HEK293 (cell line): ENCODE measurements at regions not wholly inside any gene's neighbourhood (a gene's known extent, or its start where the extent isn't known, plus 50 kb on each side); places are given as distances from the start of the nearest gene placed in this dataset.

Experiments used
- CTCF ChIA-PET: fragments of 350-600 bp; formaldehyde crosslinking; extraction: SDS; loops from one replicate; lab custom pipeline; 2021; ENCODE audit warnings: antibody characterized with exemption; lab: Yijun Ruan, JAX
- POLR2A ChIA-PET: fragments of 300-600 bp; formaldehyde crosslinking; extraction: SDS; loops from one replicate; lab custom pipeline; 2020; ENCODE audit warnings: antibody characterized with exemption, inconsistent platforms; lab: Yijun Ruan, JAX
- H3K27ac ChIP-seq: fragments of 200-500 bp; sonication (Bioruptor generic); 2 replicates; pipeline ENCODE4 v1.5.1; 2014; ENCODE audit warnings: low read depth, low read length, control low read depth, inconsistent platforms; ENCODE audit errors: extremely low read depth
- H3K36me3 ChIP-seq, 2 experiments: fragments of 200-500 bp in 1 of 2; sonication (Bioruptor generic) in 1 of 2; 1 replicate in 1 of 2; 2 replicates in 1 of 2; pipeline ENCODE4 v1.5.1; 2014 to 2017; ENCODE audit warnings: inconsistent platforms in 2 of 2, low read length in 2 of 2; ENCODE audit not compliant: control insufficient read depth in 2 of 2, insufficient read depth in 1 of 2
- H3K4me1 ChIP-seq: fragments of 200-500 bp; sonication (Bioruptor generic); 2 replicates; pipeline ENCODE4 v1.5.1; 2014; ENCODE audit warnings: mild to moderate bottlenecking, low read length, inconsistent platforms; ENCODE audit not compliant: control insufficient read depth, insufficient read depth
- H3K4me3 ChIP-seq: 2 replicates; pipeline ENCODE4 v1.5.1; 2011; ENCODE audit warnings: low read depth, mild to moderate bottlenecking, control low read depth, low read length, moderate library complexity
- H3K9me3 ChIP-seq: fragments of 200-500 bp; sonication (Bioruptor generic); 2 replicates; pipeline ENCODE4 v1.5.1; 2014; ENCODE audit warnings: low read depth, low read length, inconsistent platforms; ENCODE audit not compliant: control insufficient read depth, insufficient read depth
- AEBP2 ChIP-seq: fragments of 450-650 bp; formaldehyde crosslinking; IDR thresholded peaks from 2 replicates; pipeline ENCODE4 v1.5.1; 2016; ENCODE audit warnings: missing biosample characterization, missing genetic modification characterization, borderline replicate concordance
- ATF2 ChIP-seq: fragments of 450-650 bp; formaldehyde crosslinking; IDR thresholded peaks from 2 replicates; pipeline ENCODE4 v1.5.1; 2016; ENCODE audit warnings: missing biosample characterization, missing genetic modification characterization, low read depth
- CTCF ChIP-seq: fragments of 450-650 bp; formaldehyde crosslinking; IDR thresholded peaks from 2 replicates; pipeline ENCODE4 v1.5.1; 2016; ENCODE audit warnings: missing biosample characterization, missing genetic modification characterization
- OVOL3 ChIP-seq: fragments of 450-650 bp; formaldehyde crosslinking; IDR thresholded peaks from 2 replicates; pipeline ENCODE4 v1.5.1; 2016; ENCODE audit warnings: missing biosample characterization, missing genetic modification characterization
- PRDM4 ChIP-seq: fragments of 450-650 bp; formaldehyde crosslinking; IDR thresholded peaks from 2 replicates; pipeline ENCODE4 v1.5.1; 2017; ENCODE audit warnings: missing biosample characterization, missing genetic modification characterization
- PRDM6 ChIP-seq: fragments of 450-650 bp; formaldehyde crosslinking; IDR thresholded peaks from 2 replicates; pipeline ENCODE4 v1.5.1; 2017; ENCODE audit warnings: missing biosample characterization, missing genetic modification characterization
- ZBTB1 ChIP-seq: fragments of 450-650 bp; formaldehyde crosslinking; IDR thresholded peaks from 2 replicates; pipeline ENCODE4 v1.5.1; 2016; ENCODE audit warnings: missing biosample characterization, missing genetic modification characterization
- ZBTB7A ChIP-seq: fragments of 450-650 bp; formaldehyde crosslinking; IDR thresholded peaks from 2 replicates; pipeline ENCODE4 v1.5.1; 2016; ENCODE audit warnings: low read depth, missing biosample characterization, missing genetic modification characterization
- ZFHX2 ChIP-seq: fragments of 450-650 bp; formaldehyde crosslinking; conservative IDR thresholded peaks from 2 replicates; pipeline ENCODE4 v1.5.1; 2016; ENCODE audit warnings: missing biosample characterization, missing genetic modification characterization
- ZNF133 ChIP-seq: fragments of 450-650 bp; formaldehyde crosslinking; IDR thresholded peaks from 2 replicates; pipeline ENCODE4 v1.5.1; 2016; ENCODE audit warnings: missing biosample characterization, missing genetic modification characterization
- ZNF174 ChIP-seq: fragments of 450-650 bp; formaldehyde crosslinking; IDR thresholded peaks from 2 replicates; pipeline ENCODE4 v1.5.0; 2017; ENCODE audit warnings: missing biosample characterization, mild to moderate bottlenecking, missing genetic modification characterization
- ZNF23 ChIP-seq: fragments of 450-650 bp; formaldehyde crosslinking; IDR thresholded peaks from 2 replicates; pipeline ENCODE4 v1.5.1; 2016; ENCODE audit warnings: missing biosample characterization, missing genetic modification characterization, borderline replicate concordance
- ZNF248 ChIP-seq: fragments of 450-650 bp; formaldehyde crosslinking; IDR thresholded peaks from 2 replicates; pipeline ENCODE4 v1.5.1; 2017; ENCODE audit warnings: missing biosample characterization, missing genetic modification characterization
- ZNF302 ChIP-seq: fragments of 450-650 bp; formaldehyde crosslinking; IDR thresholded peaks from 2 replicates; pipeline ENCODE4 v1.5.1; 2016; ENCODE audit warnings: missing biosample characterization, missing genetic modification characterization, low read depth
- ZNF623 ChIP-seq: fragments of 450-650 bp; formaldehyde crosslinking; IDR thresholded peaks from 2 replicates; pipeline ENCODE4 v1.5.1; 2016; ENCODE audit warnings: missing biosample characterization, missing genetic modification characterization
- ZNF639 ChIP-seq: fragments of 450-650 bp; formaldehyde crosslinking; IDR thresholded peaks from 2 replicates; pipeline ENCODE4 v1.5.1; 2016; ENCODE audit warnings: missing biosample characterization, missing genetic modification characterization
- ZNF707 ChIP-seq: fragments of 450-650 bp; formaldehyde crosslinking; IDR thresholded peaks from 2 replicates; pipeline ENCODE4 v1.5.1; 2016; ENCODE audit warnings: missing biosample characterization, missing genetic modification characterization
- ZSCAN23 ChIP-seq: fragments of 450-650 bp; formaldehyde crosslinking; IDR thresholded peaks from 2 replicates; pipeline ENCODE4 v1.5.1; 2016; ENCODE audit warnings: missing biosample characterization, missing genetic modification characterization

GRCh38 chr12:91576432-91576831 is 393.8 kb upstream of the DCN start (continued):
- TF ChIP-seq ATF2 (tag by site-specific recombination): no peak
- TF ChIP-seq ZNF302 (tag by site-specific recombination): no peak

GRCh38 chr12:91575630-91576029 is 393.0 kb upstream of the DCN start:
- Histone ChIP-seq H3K27ac (no peak overlapping the region), H3K36me3 (no peaks in the 10 kb centered on the region), H3K4me1 (peaks cover 2% of the 10 kb centered on the region; the same call in 1 of the 2 replicates), H3K9me3 (no peaks in the 10 kb centered on the region), H3K4me3 (no peak overlapping the region)
- ChIA-PET POLR2A (no interaction called here), CTCF (interaction anchor here (1.1 to 1.6 kb wide), 2 partner anchors 98 to 194 kb away, joined by 3 to 8 read pairs; no protein-coding TSS in a partner anchor)
- TF ChIP-seq CTCF (tag by site-specific recombination) (no peak), AEBP2 (no peak)

GRCh38 chr12:91574975-91575374 is 392.4 kb upstream of the DCN start:
- peaks cover 2% of the 10 kb centered on the region; the same call in 1 of the 2 replicates for H3K4me1 ChIP-seq
- TF ChIP-seq ZNF23 (tag by site-specific recombination) (no peak), ZBTB1 (tag by site-specific recombination) (no peak), PRDM4 (no peak), ZNF623 (no peak), ZSCAN23 (tag by site-specific recombination) (no peak), ZBTB7A (tag by site-specific recombination) (no peak), ZNF639 (tag by site-specific recombination) (no peak), PRDM6 (tag by site-specific recombination) (no peak), ZFHX2 (tag by site-specific recombination) (no peak), ZNF133 (tag by site-specific recombination) (no peak), ZNF174 (tag by site-specific recombination) (no peak), ZNF707 (tag by site-specific recombination) (no peak), ZNF248 (tag by site-specific recombination) (no peak), OVOL3 (tag by site-specific recombination) (no peak)
- ChIA-PET POLR2A (no interaction called here), CTCF (interaction anchor here (1.1 to 1.6 kb wide), 2 partner anchors 98 to 193 kb away, joined by 3 to 8 read pairs; no protein-coding TSS in a partner anchor)
- H3K27ac ChIP-seq: no peak overlapping the region
- H3K9me3 ChIP-seq: no peaks in the 10 kb centered on the region
- no peaks in the 10 kb centered on the region for H3K36me3 ChIP-seq
- H3K4me3 ChIP-seq: no peak overlapping the region
